Natural killer cell (primary cell): ENCODE measurements at regions not wholly inside any gene's neighbourhood (a gene's known extent, or its start where the extent isn't known, plus 50 kb on each side); places are given as distances from the start of the nearest gene placed in this dataset.

Experiments
- ATAC-seq, 3 donors: fragments of 150-1000 bp in 2 of 3; fragments of 200-7000 bp in 1 of 3; cut with Tn5 transposase; 1 replicate in 1 of 3; 2 replicates in 2 of 3; pipeline ENCODE4 v1.10.0; 2021; ENCODE audit warnings: mild to moderate bottlenecking in 2 of 3, moderate library complexity in 2 of 3
- DNase-seq, 2 donors: peaks; one replicate each; pipeline versions ENCODE4 v3.0.0 to v3.0.0-alpha.2; 2013 to 2021; ENCODE audit warnings: mixed read lengths in 1 of 2
- H3K27ac ChIP-seq: one replicate; pipeline ENCODE4 v1.5.1; 2013; ENCODE audit warnings: mild to moderate bottlenecking, low read length
- H3K27me3 ChIP-seq: one replicate; pipeline ENCODE4 v1.6.1; 2013; ENCODE audit warnings: low read length; ENCODE audit not compliant: control insufficient read depth, insufficient read depth
- H3K36me3 ChIP-seq: one replicate; pipeline ENCODE4 v1.6.1; 2013; ENCODE audit warnings: low read length; ENCODE audit not compliant: control insufficient read depth, insufficient read depth
- H3K4me1 ChIP-seq: one replicate; pipeline ENCODE4 v1.6.1; 2013; ENCODE audit warnings: low read length; ENCODE audit not compliant: control insufficient read depth, insufficient read depth
- H3K4me3 ChIP-seq: one replicate; pipeline ENCODE4 v1.5.1; 2013; ENCODE audit warnings: low read length
- H3K9me3 ChIP-seq: one replicate; pipeline ENCODE4 v1.6.1; 2013; ENCODE audit warnings: low read length; ENCODE audit not compliant: control insufficient read depth, insufficient read depth
- H3K27ac Mint-ChIP-seq, 2 donors: one replicate each; pipeline ENCODE4 v1.8.0; 2022; ENCODE audit warnings: mild to moderate bottlenecking in 2 of 2, mixed read lengths in 2 of 2, moderate library complexity in 1 of 2
- H3K27me3 Mint-ChIP-seq, 2 donors: one replicate each; pipeline ENCODE4 v1.8.0; 2022; ENCODE audit warnings: low read depth in 2 of 2, mixed read lengths in 2 of 2
- H3K36me3 Mint-ChIP-seq: one replicate; pipeline ENCODE4 v1.8.0; 2022; ENCODE audit warnings: mixed read lengths
- H3K4me1 Mint-ChIP-seq, 2 donors: one replicate each; pipeline ENCODE4 v1.8.0; 2022; ENCODE audit warnings: mixed read lengths in 2 of 2
- H3K4me3 Mint-ChIP-seq: one replicate; pipeline ENCODE4 v1.8.0; 2022; ENCODE audit warnings: mild to moderate bottlenecking, moderate library complexity, mixed read lengths
- H3K9me3 Mint-ChIP-seq, 2 donors: one replicate each; pipeline ENCODE4 v1.8.0; 2022; ENCODE audit warnings: mixed read lengths in 2 of 2
- WGBS: methylation state at CpG from one replicate; pipeline ENCODE4 v1.1.7; 2013; ENCODE audit warnings: missing lambda C conversion rate; ENCODE audit not compliant: insufficient coverage; 5-methylcytosine and 5-hydroxymethylcytosine counted together
- intact Hi-C: fragments of 100-400 bp; cut with micrococcal nuclease; formaldehyde crosslinking; loops from one replicate; pipeline ENCODE4 v1.14.2; 2022
- TF ChIP-seq, protein P1 (sequence below): fragments of 200-600 bp; IDR thresholded peaks from one replicate; pipeline ENCODE4 v1.8.0; 2022; ENCODE audit warnings: antibody characterized with exemption

DNA sequence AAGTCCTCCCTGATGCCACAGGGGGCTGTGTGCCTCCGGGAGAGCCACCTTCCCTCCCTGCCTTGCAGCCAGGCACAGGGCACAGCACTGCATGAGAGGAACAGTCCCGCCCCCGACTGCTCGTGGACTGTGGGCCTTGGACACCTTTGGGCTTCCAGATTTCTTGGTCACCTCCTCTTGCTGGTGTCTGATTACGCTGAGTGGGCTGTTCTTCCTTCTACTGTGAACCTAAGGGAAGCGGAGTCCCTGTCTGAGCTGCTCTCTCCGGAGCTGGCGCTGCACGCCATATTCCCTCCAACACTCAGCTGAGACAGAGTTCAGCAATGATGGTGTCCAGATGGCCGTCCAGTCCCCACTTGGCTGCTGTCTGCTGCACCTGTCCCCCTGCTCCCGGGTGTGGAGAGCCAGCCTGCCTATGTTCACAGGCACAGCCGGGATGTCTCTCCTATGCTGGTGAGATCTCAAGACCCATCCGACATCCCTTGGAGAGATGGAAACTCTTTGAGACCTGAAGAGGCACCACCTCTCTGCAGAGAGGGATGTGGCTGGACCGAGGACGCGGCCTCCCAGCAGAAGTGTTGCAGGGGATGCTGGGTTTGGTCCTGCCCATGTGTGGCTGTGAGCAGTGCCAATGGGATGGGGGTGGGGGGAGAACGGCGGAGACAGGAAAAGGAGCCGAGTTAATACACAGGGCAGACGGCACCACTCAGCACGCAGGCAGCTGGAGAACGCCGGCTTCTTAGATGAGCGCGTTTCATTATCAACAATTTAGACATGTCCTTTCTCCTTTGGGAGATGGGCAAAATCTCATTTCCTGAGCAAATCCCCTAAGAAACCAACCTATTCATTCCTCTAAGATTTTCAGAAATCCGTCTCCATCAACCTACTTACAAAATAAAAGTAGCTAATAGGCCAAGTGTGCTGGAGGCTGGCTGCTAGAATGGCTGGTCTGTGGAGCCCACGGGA lies 171.9 kb downstream of the ENGASE start:
- Histone ChIP-seq H3K36me3 (no peaks in the 10 kb centered on the region), H3K4me1 (no peaks in the 10 kb centered on the region), H3K4me3 (no peak overlapping the region), H3K27ac (no peak overlapping the region), H3K27me3 (no peaks in the 10 kb centered on the region), H3K9me3 (no peaks in the 10 kb centered on the region)
- TF ChIP-seq, protein P1, sequence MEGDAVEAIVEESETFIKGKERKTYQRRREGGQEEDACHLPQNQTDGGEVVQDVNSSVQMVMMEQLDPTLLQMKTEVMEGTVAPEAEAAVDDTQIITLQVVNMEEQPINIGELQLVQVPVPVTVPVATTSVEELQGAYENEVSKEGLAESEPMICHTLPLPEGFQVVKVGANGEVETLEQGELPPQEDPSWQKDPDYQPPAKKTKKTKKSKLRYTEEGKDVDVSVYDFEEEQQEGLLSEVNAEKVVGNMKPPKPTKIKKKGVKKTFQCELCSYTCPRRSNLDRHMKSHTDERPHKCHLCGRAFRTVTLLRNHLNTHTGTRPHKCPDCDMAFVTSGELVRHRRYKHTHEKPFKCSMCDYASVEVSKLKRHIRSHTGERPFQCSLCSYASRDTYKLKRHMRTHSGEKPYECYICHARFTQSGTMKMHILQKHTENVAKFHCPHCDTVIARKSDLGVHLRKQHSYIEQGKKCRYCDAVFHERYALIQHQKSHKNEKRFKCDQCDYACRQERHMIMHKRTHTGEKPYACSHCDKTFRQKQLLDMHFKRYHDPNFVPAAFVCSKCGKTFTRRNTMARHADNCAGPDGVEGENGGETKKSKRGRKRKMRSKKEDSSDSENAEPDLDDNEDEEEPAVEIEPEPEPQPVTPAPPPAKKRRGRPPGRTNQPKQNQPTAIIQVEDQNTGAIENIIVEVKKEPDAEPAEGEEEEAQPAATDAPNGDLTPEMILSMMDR: no peak
- Mint-ChIP-seq H3K4me1 (peaks cover 0 to 8% of the 10 kb centered on the region in 2 donors), H3K27me3 (peaks cover 4 to 7% of the 10 kb centered on the region in 2 donors), H3K4me3 (no peak overlapping the region), H3K27ac (no peak overlapping the region), H3K36me3 (no peaks in the 10 kb centered on the region), H3K9me3 (no peaks in the 10 kb centered on the region)
- WGBS: 87% methylated on average over 26 of the region's 27 CpGs
- peak in 1 of 3 donors; percentile 15 for ATAC-seq
- no peak for DNase-seq
- intact Hi-C loops: no loop called here

DNA sequence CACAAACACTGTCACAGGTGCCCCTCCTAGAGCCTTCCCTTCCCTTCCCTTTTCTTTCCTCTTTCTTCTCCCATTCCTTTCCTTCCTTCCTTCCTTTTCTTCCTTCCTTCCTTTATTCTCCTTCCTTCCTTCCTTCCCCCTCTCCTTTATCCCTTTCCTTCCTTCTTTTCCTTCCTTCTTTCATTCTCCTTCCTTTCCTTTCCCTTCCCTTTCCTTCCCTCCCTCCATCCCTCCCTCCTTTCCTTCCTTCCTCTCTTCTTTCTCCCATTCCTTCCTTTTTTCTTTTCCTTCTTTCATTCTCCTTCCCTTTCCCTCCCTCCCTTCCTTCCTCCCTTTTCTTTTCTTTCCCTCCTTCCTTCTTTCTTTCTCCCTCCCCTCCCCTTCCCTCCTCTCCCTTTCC lies 170.0 kb downstream of the ENGASE start:
- Mint-ChIP-seq H3K27ac (no peak overlapping the region), H3K4me1 (peaks cover 0 to 5% of the 10 kb centered on the region in 2 donors), H3K9me3 (no peaks in the 10 kb centered on the region), H3K27me3 (peaks cover 0 to 5% of the 10 kb centered on the region in 2 donors), H3K36me3 (no peaks in the 10 kb centered on the region), H3K4me3 (no peak overlapping the region)
- intact Hi-C loops: no loop called here
- Histone ChIP-seq H3K4me3 (no peak overlapping the region), H3K36me3 (no peaks in the 10 kb centered on the region), H3K27me3 (no peaks in the 10 kb centered on the region), H3K4me1 (no peaks in the 10 kb centered on the region), H3K9me3 (no peaks in the 10 kb centered on the region), H3K27ac (no peak overlapping the region)
- ATAC-seq (no peak), DNase-seq (no peak)
- TF ChIP-seq, protein P1: no peak

DNA sequence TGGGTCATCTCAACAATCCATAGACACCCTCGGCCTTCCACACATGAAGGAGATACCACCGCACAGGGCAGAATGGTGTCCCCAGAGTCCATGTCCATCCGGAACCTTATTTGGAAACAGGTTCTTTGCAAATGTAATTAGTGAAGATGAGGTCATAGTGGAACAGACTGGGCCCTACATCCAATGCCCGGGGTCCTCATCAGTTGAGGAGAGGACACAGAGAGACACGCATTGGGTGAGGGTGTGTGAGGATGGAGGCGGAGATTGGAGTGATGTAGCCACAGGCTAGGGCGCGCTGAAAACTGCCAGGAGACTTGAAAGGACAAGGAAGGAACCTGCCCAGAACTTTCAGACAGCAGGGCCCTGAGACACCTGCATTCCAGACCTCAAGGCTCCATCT lies 169.4 kb downstream of the ENGASE start:
- intact Hi-C loops: no loop called here
- Histone ChIP-seq H3K9me3 (no peaks in the 10 kb centered on the region), H3K4me1 (no peaks in the 10 kb centered on the region), H3K27ac (no peak overlapping the region), H3K27me3 (no peaks in the 10 kb centered on the region), H3K4me3 (no peak overlapping the region), H3K36me3 (no peaks in the 10 kb centered on the region)
- no peak for ATAC-seq
- DNase-seq: no peak
- Mint-ChIP-seq H3K27me3 (peaks cover 0 to 3% of the 10 kb centered on the region in 2 donors), H3K27ac (no peak overlapping the region), H3K9me3 (no peaks in the 10 kb centered on the region), H3K4me3 (no peak overlapping the region), H3K36me3 (no peaks in the 10 kb centered on the region), H3K4me1 (no peaks in the 10 kb centered on the region)
- WGBS: 95% methylated on average over 8 of the region's 8 CpGs
- TF ChIP-seq, protein P1: no peak

DNA sequence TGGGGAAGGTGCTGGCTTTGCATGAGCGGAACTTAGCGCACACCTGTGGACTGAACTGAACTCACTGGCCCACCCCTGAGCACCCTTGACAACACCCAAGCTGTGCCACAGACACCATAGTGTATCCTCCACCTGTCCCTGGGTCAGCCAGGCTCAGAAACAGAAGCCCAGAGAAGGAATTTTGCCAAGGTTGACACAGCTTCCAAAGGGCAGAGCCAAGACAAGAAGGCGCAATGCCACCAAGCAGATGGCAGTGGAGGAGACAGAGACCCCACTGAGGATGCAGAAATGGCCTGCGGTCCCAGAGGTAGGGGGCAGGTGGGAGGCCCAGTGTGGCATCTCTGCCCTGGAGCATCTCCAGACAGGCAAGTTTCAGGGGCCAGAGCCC lies 169.0 kb downstream of the ENGASE start:
- no peaks in the 10 kb centered on the region for H3K9me3 Mint-ChIP-seq
- Histone ChIP-seq H3K4me3 (no peak overlapping the region), H3K27me3 (no peaks in the 10 kb centered on the region), H3K9me3 (no peaks in the 10 kb centered on the region), H3K36me3 (no peaks in the 10 kb centered on the region), H3K27ac (no peak overlapping the region), H3K4me1 (no peaks in the 10 kb centered on the region)
- H3K4me3 Mint-ChIP-seq: no peak overlapping the region
- DNase-seq (no peak), ATAC-seq (no peak)
- H3K27ac Mint-ChIP-seq: no peak overlapping the region
- WGBS: 96% methylated on average over 4 of the region's 4 CpGs
- no peaks in the 10 kb centered on the region for H3K36me3 Mint-ChIP-seq
- H3K4me1 Mint-ChIP-seq: no peaks in the 10 kb centered on the region
- intact Hi-C loops: no loop called here
- H3K27me3 Mint-ChIP-seq: peaks cover 0 to 3% of the 10 kb centered on the region in 2 donors
- TF ChIP-seq, protein P1: no peak
